ENCODE measurements at regions not wholly inside any gene's neighbourhood (a gene's known extent, or its start where the extent isn't known, plus 50 kb on each side); places are given as distances from the start of the nearest gene placed in this dataset.

- DNase-seq: no peak
Observed at GRCh38 chr3:31232055-31233025, 300.4 kb upstream of the STT3B start.

- DNase-seq: no peak
Observed at GRCh38 chr3:31234145-31234544, 298.6 kb upstream of the STT3B start.

- no peak for DNase-seq
Observed at GRCh38 chr3:31235062-31235700, 297.5 kb upstream of the STT3B start.

DNA sequence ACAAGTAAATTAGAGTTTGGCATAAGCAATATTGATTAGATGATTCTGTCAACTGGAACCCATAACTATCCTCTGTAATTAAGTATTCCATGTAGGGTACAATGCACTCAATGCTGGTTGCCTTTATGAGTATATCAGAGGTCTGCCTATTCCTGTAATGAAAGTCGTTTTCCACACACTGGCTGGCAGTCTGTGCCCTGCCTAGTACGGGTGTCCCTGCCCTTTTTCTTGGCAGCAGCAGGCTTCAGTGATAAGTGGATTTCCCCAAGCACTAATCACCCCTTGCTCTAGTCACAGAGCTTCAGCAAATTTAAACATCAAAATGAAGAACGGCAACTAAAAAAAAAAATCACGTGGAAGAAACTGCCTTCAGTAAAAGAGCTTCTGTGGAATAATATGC, 294.8 kb upstream of the STT3B start:
- DNase-seq: no peak

DNA sequence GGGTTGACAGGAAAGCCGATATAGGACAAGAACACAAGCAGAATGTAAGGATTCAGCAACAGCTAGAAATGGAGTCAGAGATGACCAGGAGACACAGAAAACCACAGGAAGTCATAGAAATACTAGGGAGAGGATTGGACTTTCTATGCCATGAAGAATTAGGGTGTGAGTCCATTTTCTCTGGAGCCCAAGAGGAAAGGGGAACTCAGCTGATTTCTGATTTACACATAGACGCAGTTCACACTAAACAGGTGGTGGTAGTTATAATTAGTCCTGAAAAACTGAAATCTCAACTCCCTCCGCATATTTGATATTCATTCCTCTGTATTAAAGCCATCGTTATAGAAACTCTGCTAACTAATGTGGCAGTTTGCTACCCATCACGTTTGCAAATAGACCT, 292.7 kb upstream of the STT3B start:
- DNase-seq: no peak

DNA sequence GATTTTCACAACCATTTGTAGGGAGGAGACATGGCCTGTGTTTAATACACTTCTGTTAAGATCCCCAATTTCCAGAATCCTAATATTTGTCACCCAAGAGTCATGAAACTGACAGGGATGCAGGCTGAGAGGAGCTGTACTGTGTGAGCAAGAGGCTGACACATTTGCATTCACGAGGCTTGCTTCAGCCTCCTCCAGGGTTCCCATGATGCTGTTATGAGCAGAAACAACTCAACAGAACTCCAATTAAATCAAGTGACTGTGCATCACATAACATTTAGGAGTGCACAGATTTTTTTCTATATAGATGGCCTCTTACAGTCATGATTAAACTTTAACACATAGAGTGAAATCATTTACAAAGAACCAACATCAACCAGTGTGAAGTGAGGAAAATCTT, 292.3 kb upstream of the STT3B start:
- no peak for DNase-seq

DNA sequence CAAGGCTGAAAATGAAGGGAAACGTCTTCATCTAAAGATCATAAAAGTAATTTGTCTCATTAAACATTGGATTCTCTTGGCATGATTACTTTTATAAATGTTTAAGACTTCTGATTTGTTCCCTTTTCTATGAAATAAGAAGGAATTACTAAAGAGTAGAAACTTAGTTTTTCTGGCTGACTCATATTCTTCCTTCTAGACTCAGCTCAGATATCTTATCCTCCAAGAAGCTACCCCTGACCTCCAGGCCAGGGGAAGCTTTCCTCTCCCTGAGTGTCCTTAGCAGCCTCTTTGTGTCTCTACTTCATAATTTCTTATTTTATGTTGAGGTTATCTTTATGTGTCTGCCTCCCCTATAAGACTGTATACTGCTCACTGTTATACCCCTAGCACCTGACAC, 291.9 kb upstream of the STT3B start:
- DNase-seq: no peak

- no peak for DNase-seq
Observed at GRCh38 chr3:31241533-31241932, 291.2 kb upstream of the STT3B start.

DNA sequence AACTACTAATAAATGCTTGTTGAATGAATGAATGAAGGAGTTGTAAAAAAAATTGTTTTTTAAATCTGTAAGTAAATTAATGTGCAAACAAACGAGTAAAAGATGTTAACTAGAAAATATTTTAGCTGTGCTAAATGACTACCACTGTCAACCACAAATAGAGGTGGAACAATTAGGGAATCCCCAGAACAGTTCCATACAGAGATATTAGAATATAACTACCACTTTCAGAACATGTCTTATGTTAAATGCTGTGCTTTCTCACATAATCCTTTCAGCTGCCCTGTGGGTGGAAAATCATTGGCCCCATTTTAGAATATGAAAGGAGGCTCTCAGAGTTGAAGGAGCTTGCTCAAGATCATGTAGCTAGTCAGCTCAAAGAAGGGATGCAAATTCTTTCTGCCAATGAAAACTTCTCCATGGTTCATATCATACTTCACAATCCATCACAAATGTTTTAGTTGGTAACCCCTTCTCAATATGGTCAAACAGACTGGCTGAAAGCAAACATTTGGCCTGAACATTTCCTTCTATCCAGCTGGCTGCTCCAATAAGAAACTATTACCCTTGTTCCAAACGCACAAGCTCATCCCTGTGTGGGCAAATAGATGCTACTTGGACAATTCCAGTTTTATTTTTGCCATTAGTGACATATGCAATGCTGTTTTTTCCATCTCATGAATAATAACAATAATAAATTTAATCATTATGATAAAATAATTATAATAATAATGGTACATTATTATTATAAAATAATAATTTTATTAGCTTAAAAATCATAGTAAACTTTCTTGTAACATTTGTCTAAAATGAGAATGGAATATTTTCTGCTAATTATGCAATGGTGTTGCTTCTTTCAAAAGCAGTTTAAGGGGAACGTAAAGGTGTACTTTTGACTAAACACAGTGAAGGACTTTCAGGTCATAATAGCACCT, 290.4 kb upstream of the STT3B start:
- no peak for DNase-seq

DNA sequence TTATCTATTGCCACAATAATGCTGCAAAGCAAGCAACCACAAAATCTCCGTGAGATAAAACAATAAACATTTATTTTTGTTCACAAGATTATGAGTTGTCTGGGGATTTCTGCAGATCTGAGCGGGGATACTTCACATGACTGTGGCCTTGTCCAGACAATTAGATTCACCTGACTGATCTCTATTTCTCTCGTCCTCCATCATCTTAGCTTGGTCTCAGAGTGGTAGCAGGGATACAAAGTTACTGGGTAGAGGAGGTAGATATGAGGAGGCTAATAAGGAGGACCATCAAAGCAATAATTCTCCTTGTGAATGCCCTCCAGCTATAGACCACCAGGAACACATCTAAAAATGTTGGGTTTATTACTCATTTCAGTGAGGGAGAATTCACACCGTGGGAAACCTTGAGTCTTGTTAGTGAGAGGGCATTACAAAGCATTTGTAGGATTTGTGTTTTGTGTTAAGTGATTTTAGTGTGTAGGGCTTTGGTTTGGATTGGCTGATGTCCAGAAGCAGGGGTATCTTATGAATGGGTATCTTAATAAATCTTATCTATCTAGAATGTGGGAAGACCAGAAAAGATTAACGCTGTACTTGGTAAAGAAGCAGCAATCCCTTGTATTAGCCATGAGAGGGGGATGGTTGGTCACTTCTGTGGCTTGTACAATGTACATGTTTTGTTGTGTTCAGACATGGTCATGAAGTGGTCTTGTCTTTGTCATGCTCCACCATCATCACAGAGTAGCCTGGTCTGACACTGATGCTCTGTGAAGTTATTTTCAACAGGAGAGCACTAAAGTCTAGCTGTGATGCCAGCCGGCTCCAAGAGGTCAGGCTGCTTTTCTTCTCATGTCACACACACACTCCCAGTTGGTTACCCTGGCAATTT, 287.6 kb upstream of the STT3B start:
- no peak for DNase-seq

DNA sequence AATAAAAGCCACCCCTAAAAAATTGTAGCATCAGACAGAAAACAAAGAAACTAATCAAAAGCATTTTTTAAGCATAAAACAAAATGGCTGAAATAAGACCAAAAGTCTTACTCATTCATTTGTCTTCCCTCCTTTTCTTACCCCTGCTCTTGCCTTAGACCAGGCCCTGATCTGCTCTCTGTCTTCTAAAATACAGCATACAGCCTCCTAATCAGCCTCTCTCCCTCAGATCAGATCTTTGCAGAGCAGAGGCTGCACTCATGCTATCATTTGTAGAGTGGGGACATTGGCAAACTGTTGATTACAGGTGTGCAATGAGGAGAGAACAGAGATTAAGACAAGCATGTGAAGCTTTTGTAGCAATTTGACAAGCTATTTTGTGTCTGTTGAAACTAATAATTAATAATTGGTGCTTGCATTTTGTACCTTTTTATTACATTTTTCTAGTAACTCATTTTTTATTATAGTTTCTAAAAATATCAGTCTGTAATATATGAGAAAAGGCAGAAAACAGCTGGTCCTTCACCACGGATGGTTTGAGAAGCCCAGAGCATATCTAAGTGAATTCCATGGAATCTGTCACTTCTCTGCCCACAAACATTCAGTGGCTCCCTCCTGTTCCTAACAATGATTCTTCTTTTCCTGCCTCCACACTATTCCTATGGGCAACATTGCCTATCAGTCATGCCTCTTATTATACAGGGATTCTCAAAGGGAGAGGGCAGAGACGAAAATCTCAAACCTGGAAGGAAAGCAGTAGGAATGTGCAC, 286.2 kb upstream of the STT3B start:
- no peak for DNase-seq

DNA sequence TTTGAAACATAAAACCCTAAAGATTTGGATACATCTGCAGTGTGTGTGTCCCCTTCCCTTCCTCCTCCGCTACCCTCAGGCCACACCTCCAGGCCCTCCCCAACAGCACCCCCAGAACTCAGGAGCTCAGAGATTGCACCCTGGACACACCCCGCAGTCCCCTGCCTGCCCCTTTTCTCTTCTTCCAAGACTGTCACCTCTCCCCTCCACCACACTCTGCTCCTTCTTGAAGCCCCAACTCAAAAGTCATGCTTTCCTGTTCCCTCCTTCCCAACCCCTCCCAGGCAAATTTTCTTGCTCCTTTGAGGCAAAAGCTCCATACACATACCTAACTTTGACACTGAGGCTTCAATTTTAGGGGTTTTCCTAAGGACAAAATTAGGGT, 285.7 kb upstream of the STT3B start:
- DNase-seq: no peak

DNA sequence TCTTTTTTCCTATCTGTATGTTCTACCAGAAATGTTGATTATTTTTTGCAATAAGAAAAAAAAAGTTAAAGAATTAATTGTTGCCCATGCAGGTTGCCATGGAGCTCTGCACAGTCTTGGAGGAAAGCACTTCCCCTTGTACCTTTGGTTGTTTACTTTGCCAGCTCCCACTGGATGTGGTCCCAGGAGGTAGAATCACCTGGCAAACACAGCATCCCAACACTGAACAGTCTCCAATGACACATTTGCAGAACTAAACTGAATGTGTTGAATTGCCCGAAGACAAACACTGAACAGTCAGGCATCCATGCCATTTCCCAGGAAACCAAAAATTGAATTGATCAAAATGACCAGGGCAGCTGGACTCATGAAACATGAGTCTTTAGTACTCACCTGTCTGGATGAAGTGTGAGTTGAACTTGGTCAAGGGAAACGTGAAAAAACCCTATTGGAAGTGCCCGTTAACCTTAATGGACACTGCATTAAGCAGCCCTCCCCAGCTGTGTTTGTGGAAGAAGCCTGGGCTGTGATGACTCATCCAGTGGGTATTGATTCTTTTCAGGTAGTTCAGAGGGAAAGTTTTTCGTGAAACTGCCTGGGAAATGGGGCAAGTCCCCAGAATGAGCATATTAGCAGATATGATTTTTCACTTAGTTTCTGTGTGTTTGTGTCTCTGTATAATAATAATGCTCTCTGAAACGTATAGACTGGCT, 284.7 kb upstream of the STT3B start:
- no peak for DNase-seq

DNA sequence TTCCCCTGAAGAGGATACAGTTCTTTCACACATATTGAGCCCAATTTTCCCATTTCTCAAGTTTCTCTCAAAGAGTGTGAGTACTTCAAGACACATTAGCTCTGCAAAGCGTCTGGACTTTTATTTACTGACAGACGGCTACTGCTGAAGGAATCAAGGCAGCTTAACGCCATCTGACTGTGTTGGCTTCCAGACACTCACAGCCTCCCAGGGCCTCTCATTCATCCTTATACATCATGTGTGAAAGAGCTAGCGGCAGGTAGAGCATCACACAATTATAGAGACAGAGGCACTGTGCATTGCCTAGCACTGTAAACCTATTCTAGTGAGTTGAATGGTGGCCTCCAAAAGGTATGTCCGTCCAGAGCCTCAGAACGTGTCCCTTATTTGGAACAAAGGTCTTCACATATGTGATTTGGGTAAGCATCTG, 284.1 kb upstream of the STT3B start:
- no peak for DNase-seq

DNA sequence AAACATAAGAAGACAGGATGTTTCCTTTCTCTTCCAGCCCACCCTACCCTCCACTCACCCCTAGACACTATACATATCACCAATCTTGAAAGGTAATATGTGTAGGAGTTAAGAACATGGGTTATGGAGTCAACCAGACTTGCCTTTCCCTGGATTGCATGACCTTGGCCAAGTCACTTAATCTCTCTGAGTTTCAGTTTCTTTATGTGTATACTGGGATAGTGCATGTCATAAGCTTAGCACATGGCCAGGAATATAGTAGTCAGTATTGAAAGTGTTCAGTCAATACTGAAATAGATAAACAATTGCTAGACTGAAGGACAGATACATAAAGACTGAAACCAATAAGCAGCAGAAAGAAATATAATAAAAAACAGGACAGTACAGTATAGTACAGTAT, 283.2 kb upstream of the STT3B start:
- no peak for DNase-seq

- no peak for DNase-seq
Observed at GRCh38 chr3:31250116-31250777, 282.5 kb upstream of the STT3B start.

DNA sequence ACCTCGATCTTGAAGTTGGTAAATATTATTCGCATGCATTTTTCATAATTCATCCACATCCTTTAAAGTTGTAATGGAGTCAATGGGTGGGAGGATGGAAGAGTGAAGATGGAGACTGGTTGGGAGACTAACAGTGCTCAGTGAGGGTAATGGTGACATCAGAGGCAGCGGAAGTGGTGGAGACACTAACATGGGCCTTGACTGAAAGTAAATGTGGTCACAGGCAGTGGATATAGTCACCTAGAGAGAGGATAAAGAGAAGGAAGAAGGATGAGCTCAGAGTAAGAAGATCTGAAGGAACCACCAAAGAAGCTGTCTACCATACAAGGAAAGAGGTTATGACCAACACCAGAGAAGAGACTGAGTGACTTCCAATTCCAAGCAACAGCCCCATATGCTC, 281.6 kb upstream of the STT3B start:
- DNase-seq: no peak

DNA sequence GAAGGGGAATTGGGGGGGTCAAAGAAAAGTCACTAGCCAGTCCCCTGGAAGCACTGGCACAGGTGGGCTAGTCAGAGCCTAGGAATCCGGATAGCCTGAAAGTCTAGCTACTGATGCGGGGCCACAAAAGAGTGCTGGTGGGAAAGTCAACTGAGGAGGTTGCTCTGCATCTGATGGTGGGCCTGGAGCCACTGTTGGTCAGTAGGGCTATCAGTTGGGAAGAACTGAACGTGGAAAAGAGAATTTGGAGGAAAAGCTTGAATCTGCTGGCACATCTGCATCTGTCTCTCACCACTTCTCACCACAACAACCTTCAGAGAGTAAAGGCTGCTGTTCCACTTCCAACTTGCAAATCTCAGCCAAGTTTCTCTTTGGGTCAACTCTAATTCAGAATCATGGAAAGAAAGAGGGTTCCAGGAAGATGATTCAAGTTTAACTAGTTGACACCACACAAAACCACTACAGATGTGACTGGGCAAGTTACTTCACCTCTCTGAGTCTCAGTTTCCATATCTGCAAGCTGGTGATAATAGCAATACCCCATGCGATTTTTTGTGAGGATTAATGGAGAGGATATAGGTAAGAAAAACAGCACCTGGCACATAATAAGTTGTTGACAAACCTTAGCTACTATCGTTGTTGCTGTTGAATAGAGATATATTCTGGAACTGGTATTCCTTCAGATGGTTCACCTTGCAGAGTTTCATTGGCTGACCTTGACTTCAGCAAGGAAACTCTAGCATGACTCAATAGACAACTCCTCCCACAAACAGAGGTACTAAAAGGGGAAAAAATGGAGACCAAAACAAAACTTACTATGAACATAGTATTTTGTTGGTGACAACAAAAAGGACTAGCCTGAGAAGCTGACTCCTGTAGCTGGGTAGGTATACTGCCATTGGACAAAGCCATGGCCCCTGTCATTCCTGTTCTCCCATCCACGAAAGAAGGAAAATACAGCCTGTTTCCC, 280.2 kb upstream of the STT3B start:
- no peak for DNase-seq

DNA sequence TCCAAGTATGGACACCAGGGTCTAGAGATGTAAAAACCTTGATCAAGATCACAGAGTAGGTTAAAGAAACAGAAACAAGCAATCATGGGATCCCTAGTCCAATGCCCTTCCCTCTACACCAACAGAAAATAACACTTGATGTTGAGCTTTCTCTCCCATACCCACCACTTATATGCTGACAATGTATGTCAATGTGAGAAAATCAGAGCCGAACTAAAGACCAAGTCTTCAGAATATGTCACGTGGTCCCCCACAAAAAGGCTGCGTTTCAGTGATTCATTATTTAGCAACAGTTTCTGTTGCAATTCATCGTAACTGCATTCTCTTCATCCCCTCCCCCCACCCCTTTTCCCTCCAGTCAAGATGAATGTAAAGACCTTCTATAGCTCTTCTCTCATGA, 278.9 kb upstream of the STT3B start:
- no peak for DNase-seq

Measured in DMS79 treated with DMSO at 0.1 percent for 48 hours (cell line).